Smooth muscle cell (in vitro differentiated cells): ENCODE measurements at regions not wholly inside any gene's neighbourhood (a gene's known extent, or its start where the extent isn't known, plus 50 kb on each side); places are given as distances from the start of the nearest gene placed in this dataset.

Source experiments
- DNase-seq: peaks from one replicate; lab custom pipeline; 2025; ENCODE audit not compliant: unreplicated experiment; lab: John Stamatoyannopoulos, UW
- H2AFZ ChIP-seq: fragments of 200-600 bp; sonication (generic); 2 replicates; pipeline ENCODE4 v1.6.0; 2016; ENCODE audit warnings: antibody characterized with exemption, low read depth, mild to moderate bottlenecking
- H3F3A ChIP-seq: fragments of 200-600 bp; sonication (generic); 2 replicates; pipeline ENCODE4 v1.6.0; 2017; ENCODE audit warnings: antibody characterized with exemption, low read depth
- H3K27ac ChIP-seq: fragments of 200-600 bp; sonication (generic); 2 replicates; pipeline ENCODE4 v1.5.1; 2016; ENCODE audit warnings: low read depth, mild to moderate bottlenecking
- H3K27me3 ChIP-seq: fragments of 200-600 bp; sonication (generic); 2 replicates; pipeline ENCODE4 v1.6.1; 2016; ENCODE audit warnings: low read depth, mild to moderate bottlenecking
- H3K36me3 ChIP-seq: fragments of 200-600 bp; sonication (generic); 2 replicates; pipeline ENCODE4 v1.5.1; 2016; ENCODE audit warnings: low read depth
- H3K4me1 ChIP-seq: fragments of 200-600 bp; sonication (generic); 2 replicates; pipeline ENCODE4 v1.5.1; 2016; ENCODE audit warnings: low read depth
- H3K4me2 ChIP-seq: fragments of 200-600 bp; sonication (generic); 2 replicates; pipeline ENCODE4 v1.6.0; 2016; ENCODE audit warnings: mild to moderate bottlenecking
- H3K4me3 ChIP-seq: fragments of 200-600 bp; sonication (generic); 2 replicates; pipeline ENCODE4 v1.5.1; 2016; ENCODE audit warnings: mild to moderate bottlenecking
- H3K79me2 ChIP-seq: fragments of 200-600 bp; sonication (generic); 2 replicates; pipeline ENCODE4 v1.6.0; 2016; ENCODE audit warnings: low read depth, mild to moderate bottlenecking
- H3K9ac ChIP-seq: fragments of 200-600 bp; sonication (generic); 2 replicates; pipeline ENCODE4 v1.6.0; 2016; ENCODE audit warnings: low read depth
- H3K9me3 ChIP-seq: fragments of 200-600 bp; sonication (generic); replicated peaks from 2 replicates; pipeline ENCODE4 v1.5.1; 2016; ENCODE audit warnings: low read depth
- H4K20me1 ChIP-seq: fragments of 200-600 bp; sonication (generic); 2 replicates; pipeline ENCODE4 v1.6.0; 2016; ENCODE audit warnings: low read depth
- WGBS: methylation state at CpG from one replicate; pipeline ENCODE4 v1.1.7; 2016; ENCODE audit warnings: low lambda C conversion rate; 5-methylcytosine and 5-hydroxymethylcytosine counted together
- TF ChIP-seq, protein P1 (sequence below): fragments of 200-600 bp; sonication (generic); IDR thresholded peaks from 2 replicates; pipeline ENCODE4 v1.5.1; 2017; ENCODE audit warnings: borderline replicate concordance, mild to moderate bottlenecking, antibody characterized with exemption; ENCODE audit not compliant: insufficient read depth, poor library complexity, severe bottlenecking

DNA sequence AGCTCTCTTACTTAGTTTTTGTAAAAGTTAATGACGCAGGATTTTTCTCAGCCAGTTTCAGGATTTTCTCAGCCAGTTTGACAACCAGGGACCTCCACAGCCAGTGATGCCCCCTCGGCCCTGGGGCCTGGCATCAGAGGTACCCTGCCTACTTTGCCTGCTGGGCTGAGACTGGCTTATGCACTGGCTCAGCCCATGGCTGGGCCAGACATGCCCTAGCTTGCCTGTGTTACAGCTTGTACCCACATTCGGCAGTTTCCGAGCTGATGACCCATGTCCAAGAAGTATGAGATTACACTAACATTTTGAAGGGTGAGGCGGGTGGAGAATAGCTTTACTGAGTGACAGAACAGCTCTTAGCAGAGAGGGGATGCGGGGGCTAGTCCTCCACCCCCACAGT lies 406.1 kb upstream of the HSF2 start:
- TF ChIP-seq, protein P1, sequence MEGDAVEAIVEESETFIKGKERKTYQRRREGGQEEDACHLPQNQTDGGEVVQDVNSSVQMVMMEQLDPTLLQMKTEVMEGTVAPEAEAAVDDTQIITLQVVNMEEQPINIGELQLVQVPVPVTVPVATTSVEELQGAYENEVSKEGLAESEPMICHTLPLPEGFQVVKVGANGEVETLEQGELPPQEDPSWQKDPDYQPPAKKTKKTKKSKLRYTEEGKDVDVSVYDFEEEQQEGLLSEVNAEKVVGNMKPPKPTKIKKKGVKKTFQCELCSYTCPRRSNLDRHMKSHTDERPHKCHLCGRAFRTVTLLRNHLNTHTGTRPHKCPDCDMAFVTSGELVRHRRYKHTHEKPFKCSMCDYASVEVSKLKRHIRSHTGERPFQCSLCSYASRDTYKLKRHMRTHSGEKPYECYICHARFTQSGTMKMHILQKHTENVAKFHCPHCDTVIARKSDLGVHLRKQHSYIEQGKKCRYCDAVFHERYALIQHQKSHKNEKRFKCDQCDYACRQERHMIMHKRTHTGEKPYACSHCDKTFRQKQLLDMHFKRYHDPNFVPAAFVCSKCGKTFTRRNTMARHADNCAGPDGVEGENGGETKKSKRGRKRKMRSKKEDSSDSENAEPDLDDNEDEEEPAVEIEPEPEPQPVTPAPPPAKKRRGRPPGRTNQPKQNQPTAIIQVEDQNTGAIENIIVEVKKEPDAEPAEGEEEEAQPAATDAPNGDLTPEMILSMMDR = no peak
- no peaks in the 10 kb centered on the region for H3K9me3 ChIP-seq
- H3K4me1 ChIP-seq = no peaks in the 10 kb centered on the region
- no peak overlapping the region for H3K4me3 ChIP-seq
- H3F3A ChIP-seq = no peaks in the 10 kb centered on the region
- DNase-seq = no peak
- H3K27ac ChIP-seq = no peak overlapping the region
- no peak overlapping the region for H3K9ac ChIP-seq
- H4K20me1 ChIP-seq = no peaks in the 10 kb centered on the region
- no peaks in the 10 kb centered on the region for H3K27me3 ChIP-seq
- no peaks in the 10 kb centered on the region for H3K79me2 ChIP-seq
- H3K36me3 ChIP-seq = no peaks in the 10 kb centered on the region
- WGBS = 77% methylated on average over 6 of the region's 6 CpGs
- no peak overlapping the region for H2AFZ ChIP-seq
- H3K4me2 ChIP-seq = no peak overlapping the region

DNA sequence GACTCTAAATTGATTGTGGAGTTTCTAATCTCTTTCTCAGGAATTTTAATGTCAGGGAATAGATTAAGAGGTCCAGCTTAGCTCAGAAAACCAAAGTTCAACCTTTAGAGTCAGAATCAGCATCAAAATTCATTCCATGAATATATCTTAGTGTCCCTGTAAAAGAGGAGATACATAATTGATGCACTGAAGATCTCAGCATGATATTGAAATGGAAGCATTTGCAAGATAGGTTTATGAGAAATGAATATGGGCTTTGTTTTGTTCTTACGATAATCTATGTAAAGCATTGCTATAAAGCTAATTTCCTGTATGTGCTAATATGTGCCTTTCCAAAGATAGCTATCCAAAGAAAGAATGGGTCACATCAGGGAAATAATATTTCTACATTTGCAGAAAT lies 404.5 kb upstream of the HSF2 start:
- no peak for DNase-seq
- no peaks in the 10 kb centered on the region for H3K27me3 ChIP-seq
- no peaks in the 10 kb centered on the region for H3K36me3 ChIP-seq
- H3K4me3 ChIP-seq = no peak overlapping the region
- no peaks in the 10 kb centered on the region for H4K20me1 ChIP-seq
- TF ChIP-seq, protein P1 = no peak
- WGBS = 48% methylated on average over 1 of the region's 1 CpG
- H3K9ac ChIP-seq = no peak overlapping the region
- no peaks in the 10 kb centered on the region for H3F3A ChIP-seq
- H3K4me2 ChIP-seq = no peak overlapping the region
- H3K27ac ChIP-seq = no peak overlapping the region
- no peaks in the 10 kb centered on the region for H3K79me2 ChIP-seq
- no peaks in the 10 kb centered on the region for H3K4me1 ChIP-seq
- H2AFZ ChIP-seq = peak overlapping the region; percentile 75
- H3K9me3 ChIP-seq = no peaks in the 10 kb centered on the region

- no peak overlapping the region for H3K4me3 ChIP-seq
- peak overlapping the region; percentile 41 for H2AFZ ChIP-seq
- no peaks in the 10 kb centered on the region for H3K4me1 ChIP-seq
- no peak for DNase-seq
- H3K9ac ChIP-seq = no peak overlapping the region
- TF ChIP-seq, protein P1 = no peak
- H3K36me3 ChIP-seq = no peaks in the 10 kb centered on the region
- no peak overlapping the region for H3K27ac ChIP-seq
- no peaks in the 10 kb centered on the region for H3K27me3 ChIP-seq
- H3F3A ChIP-seq = no peaks in the 10 kb centered on the region
- H3K79me2 ChIP-seq = no peaks in the 10 kb centered on the region
- H4K20me1 ChIP-seq = no peaks in the 10 kb centered on the region
- H3K4me2 ChIP-seq = no peak overlapping the region
- no peaks in the 10 kb centered on the region for H3K9me3 ChIP-seq
- WGBS = 67% methylated on average over 2 of the region's 2 CpGs
Measured at GRCh38 chr6:121998631-121999030, 400.8 kb upstream of the HSF2 start.

GRCh38 chr6:121999456-122000065 lies 399.9 kb upstream of the HSF2 start:
- Histone ChIP-seq H3F3A (no peaks in the 10 kb centered on the region), H3K4me1 (no peaks in the 10 kb centered on the region), H3K9ac (no peak overlapping the region), H3K4me2 (no peak overlapping the region), H3K79me2 (no peaks in the 10 kb centered on the region), H4K20me1 (no peaks in the 10 kb centered on the region), H2AFZ (no peak overlapping the region), H3K27me3 (no peaks in the 10 kb centered on the region), H3K9me3 (no peaks in the 10 kb centered on the region), H3K4me3 (no peak overlapping the region), H3K36me3 (no peaks in the 10 kb centered on the region), H3K27ac (no peak overlapping the region)
- no peak for DNase-seq
- 91% methylated on average over 6 of the region's 6 CpGs for WGBS
- TF ChIP-seq, protein P1 = no peak
